ENCODE measurements at regions not wholly inside any gene's neighbourhood (a gene's known extent, or its start where the extent isn't known, plus 50 kb on each side); places are given as distances from the start of the nearest gene placed in this dataset.

DNA sequence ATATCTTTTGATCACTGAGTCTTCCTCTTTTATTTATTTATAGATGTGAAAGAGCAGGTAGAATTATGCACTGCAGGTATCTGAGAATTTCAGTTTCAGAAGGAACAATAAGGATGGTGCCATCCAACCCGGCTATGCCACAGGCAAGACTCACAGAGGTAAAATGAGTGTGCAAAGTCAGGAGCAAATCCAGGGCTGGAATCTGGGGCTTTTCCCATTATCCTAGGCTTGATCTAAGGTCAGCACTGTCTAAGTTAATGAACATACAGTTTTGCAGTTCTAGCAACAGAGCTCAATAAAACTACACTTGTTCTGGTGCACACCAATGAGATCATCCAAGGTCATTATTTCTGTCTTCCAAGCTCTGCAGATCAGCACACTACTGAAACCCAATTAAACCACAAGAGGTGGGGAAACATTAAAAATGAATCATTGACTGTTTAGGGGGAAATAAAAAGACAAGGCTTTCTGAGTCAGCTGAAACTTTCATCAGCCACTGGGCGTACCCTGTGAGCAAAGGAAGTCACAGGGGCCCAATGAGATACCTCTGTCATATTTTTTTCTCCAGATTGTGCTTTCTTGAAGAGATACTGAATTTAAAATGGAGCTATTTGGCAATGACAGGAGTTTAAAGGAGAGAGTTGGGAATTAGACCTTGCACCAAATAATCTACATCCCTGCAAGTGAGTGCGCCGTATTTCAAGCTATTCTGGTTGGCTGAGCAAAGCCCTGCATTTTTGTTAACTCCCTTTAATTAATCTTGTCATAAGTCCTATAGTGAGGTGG lies 662.2 kb upstream of the ZNF608 start:
- DNase-seq: no peak

DNA sequence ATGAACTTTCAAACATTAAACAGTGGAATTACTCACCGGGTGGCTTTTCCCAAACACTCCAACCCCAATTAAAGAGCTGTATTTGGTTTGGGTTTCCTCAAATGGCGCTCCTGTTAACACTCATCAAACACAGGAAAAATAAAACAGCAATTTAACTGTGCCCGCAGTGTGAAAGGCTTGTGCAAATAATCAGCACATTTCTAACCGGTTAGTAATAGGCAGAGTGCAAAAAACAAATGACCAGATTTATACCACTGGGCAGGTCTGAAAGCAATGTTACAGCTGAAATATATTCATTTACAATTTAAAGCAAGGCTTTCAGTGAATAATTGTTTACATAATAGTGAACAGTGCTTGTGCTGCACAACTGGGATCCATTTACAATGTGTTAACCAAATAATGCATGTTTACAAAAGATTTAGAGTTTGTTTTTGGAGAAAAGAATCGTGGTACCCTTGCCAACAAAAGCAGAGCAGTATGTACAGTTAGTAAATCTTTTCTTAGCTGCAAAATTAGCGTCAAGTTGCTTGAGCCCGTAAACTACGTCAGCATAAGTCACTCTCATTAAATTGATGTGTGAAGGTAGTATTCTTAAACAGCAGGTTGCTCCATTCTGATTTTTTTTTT lies 662.9 kb upstream of the ZNF608 start:
- DNase-seq: no peak

DNA sequence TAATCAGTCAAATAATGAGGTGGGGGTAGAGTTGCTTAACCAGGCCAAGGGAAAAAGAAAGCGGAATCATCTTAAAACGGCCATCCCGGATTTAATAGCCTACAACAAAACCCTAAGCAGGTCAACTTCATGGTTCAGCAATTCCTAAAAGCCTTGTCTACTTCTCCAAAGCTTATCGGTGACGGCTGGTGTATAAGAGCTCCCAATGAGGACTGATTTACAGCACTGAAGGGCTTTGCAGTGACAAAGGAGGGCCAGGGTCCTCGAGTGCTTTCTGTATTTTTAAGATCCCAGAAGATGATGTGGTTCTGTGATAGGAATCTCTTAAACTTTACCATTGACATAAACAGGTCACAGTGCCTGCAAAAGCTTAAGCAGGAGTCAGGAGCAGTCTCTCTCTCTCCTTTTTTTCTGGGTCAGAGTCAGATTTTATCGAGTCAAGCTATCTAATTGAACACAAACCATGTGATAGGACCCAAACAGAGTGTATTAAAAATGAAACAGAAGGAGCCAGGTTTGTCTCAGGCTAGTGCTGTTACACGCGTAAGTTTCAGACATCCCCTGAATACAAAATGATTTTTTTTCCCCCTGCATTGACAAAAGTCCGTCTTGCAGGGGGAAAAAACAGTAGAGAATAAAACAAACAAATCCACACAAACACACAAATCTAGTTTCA lies 663.6 kb upstream of the ZNF608 start:
- no peak for DNase-seq

DNA sequence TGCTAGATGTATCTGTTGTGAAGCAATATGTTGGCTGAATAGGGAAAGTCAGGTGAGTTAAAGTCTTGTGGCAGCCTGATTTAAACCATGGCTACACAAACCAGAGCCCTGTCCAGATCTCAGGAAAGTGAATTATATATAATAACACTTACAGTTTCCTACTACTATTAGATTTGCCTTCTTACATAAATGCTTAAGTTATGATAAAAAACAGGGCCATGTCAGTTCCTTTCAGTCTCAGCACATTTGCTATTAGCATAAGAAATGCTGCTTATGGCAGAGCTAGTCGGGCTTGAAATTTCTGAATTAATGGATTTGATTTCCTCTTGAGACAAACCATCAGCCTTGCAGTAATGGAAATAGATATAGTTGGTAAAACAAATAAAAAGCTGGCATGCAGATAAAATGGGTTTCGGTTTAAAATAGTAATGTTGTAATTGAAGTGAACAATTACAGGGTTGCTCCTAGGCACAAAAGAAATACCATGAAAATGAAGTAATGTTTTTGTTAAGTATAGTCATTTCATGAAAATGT lies 664.2 kb upstream of the ZNF608 start:
- no peak for DNase-seq

DNA sequence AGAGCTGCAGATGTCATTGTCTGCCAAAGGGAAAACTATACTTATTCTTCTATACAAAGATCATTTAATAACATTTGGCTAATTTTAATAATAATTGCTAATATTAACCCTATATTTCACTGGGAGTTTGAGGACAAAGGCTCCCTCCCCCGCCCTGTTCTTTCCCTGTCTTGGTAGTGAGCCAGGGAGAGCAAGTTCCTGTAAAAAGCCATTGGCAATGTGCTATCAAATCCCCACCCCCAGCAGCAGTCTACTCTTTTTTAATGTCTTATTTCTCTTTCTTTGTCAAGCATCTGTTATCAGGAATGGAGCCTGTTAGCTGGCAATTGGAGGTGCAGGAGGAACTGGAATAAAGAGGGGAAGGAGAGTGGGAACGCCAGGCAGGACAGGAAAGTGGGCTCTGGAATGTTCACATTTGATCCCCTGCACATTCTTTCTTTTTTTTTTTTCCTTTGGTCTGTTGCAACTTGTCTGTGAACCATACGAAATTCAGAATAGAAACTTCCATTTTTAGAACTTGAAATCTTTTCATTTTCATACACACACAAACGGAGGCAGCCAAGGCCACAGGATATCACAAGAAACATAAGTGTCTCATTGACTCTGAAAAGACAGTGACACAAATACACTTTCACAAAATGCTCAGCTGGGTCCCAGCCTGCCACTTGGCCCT lies 664.8 kb upstream of the ZNF608 start:
- DNase-seq: no peak

DNA sequence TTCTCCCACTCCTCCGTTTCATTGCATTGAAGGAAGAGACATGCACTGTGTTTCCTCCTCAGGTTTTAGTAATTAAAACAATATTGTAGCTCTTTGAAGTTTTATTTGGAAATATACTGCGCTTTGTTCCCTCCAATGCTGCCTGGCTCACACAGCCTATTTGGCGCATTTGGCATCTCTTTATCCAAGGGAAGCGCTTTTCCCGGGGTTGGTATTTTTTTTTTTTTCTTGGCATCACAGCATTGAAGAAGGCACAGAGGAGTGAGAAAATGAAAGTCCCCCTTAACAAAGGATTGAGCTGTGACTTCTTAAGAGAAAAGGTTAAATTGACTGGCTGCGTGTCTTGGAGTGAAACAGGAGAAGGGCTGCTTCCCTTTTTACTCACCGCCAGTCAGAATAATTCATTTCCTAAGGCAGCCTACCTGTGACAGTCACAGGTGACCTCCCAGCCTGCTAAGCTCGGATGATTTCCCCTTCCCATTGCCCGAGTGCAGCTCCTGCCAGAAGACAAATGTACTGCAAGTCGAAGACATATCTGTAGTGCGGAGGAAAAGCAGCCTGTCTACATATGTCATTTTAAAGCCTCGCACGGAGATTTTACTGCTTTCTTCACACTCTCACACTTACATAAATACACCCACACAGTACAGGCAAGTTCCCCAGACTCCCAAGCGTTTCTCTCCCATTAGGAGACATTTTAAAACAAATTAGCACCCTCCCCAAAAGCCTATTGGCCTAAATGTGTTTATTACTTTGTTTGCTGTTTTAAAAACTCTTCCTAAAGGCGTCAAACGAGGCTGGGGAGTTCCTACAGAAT lies 665.5 kb upstream of the ZNF608 start:
- DNase-seq: no peak

DNA sequence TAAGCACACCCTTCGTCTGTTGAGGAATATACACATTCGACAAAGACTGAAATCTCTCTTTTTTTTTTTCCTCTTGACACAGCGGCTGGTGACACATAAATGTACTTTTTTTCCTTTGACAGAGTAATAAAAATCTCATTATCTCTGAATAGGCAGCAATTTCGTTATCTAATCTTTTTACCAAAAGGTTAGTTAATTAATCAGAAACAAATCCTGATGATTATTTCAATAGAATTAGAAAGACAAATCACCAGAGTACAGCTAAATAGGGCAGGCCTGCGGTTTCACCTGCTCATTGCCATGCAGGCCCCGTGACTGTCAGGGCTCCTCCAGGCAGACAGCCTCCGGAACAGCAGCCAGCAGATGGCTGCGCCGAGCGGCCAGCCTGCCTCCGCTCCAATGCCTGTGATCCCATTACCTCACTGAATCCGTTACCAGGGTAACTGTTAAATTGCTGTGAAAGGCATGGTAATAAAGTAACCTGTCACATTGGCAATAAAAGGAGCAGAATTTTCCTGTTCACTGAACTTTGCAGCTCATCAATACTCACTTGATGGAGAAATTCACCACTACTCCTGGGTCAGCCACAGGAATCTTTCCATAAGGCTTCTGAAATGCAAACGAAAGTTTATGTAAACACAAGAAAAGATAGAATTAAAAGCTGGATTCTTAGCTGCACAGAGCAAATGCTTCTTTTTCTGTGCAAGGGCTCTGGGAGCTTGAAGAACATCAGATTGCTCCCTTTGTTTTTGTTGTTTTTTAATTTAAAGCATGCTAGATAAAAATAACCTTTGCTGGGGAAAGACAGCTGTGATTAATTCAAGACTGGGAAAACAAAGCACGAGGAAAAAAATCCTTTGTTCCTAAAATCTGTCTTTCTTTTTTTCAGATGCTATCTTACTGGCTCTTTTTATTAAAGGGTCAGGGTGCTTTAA lies 666.4 kb upstream of the ZNF608 start:
- no peak for DNase-seq

DNA sequence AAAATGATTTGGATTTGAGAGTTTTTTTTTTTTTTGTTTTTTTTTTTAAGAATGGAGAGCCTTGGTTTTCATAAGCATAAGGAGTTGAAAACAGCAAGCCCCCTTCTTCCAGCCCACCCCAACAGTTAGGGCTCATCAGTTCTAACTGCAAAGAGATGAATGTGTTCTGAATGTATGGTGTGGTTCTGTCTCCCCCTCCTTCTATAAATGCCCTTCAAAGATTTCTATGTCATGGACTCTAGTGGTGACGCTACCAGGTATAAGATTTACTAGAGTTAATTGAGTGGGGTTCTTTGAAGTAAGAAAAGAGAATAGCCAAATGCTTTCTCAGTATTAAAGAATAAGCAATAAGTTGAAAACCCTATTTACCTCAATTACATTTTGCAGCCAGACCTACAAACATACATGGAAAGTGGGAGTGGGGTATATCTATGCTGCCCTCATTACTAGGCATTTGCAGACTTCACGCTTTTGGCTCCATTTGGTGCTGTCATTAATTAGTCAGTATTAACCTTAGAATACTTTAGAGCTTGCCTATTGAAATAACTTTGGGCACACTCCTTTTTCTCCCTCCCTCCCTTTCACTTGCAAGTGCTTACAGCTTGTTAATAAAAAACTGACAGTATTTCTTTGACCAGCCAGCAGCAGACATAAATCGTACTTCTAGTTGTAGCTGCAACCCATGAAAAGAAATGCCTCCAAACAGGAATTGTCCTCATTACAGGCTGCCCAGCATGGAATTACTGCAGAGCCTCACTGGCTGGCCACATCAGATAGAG lies 667.2 kb upstream of the ZNF608 start:
- DNase-seq: no peak

DNA sequence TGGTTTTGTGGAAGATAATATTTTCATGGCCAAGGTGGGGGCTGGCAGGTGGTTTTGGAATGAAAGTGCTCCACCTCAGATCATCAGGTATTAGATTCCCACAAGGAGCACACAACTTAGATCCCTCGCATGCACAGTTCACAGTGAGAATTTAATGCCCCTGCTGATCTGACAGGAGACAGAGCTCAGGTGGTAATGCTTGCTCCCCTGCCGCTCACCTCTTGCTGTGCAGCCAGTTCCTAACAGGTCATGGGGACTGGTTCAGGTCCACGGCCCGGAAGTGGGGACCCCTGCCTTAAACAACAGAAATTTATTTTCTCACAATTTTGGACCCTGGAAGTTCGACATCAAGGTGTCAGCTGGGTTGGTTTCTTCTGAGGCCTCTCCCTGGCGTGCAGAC lies 668.7 kb upstream of the ZNF608 start:
- no peak for DNase-seq

DNA sequence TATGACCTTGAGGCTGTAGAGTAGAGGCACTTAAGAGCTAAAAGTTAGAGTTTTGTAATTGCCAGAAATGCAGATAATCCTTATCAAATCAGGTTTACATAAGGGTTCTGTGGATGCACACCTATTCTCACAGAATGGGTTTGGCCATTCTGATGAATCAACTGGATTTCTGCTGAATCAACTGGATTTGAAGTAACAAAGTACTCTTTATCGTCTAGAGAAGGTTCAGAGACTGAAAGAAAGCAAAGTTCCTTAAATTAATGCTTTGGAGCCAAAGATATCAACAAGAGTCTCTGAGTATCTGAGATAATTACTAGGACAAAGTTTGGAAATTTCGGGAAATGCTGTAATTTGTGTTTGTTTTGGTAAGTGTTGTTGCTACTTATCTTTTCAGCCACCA lies 669.6 kb upstream of the ZNF608 start:
- DNase-seq: no peak

DNA sequence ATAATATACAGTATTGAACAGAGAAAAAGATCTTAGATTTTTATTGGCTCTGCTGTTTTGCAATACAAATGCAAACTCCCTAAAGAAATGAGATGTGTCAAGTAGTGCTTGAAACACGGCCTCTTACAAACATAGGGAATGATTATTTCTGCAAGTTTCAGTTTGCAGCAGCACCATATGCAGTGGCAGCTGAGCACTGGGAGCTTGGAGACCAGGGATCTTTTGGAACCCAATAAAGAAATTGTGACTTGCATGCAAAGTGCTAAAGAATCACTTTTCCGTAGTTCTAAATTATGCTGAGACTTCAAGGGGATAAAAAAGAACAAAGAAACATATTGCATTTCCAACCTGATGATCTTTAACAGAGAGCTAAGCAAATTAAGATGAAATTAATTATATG lies 674.6 kb upstream of the ZNF608 start:
- DNase-seq: no peak

DNA sequence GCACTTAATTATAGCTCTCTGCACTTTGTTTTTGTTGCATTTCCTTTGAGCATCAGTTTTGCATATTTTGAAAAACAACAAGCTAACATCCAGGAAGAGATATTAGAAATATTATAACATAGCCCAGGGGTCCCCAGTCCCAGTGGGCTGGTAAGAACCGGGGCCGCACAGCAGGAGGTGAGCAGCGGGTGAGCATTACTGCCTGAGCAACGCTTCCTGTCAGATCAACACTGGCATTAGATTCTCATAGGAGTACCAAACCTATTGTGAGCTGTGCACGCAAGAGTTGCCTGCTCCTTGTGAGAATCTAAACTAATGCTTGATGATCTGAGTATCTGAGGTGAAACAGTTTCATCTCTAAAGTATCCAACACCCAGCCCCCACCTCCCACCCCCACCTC lies 675.9 kb upstream of the ZNF608 start:
- DNase-seq: no peak

DNA sequence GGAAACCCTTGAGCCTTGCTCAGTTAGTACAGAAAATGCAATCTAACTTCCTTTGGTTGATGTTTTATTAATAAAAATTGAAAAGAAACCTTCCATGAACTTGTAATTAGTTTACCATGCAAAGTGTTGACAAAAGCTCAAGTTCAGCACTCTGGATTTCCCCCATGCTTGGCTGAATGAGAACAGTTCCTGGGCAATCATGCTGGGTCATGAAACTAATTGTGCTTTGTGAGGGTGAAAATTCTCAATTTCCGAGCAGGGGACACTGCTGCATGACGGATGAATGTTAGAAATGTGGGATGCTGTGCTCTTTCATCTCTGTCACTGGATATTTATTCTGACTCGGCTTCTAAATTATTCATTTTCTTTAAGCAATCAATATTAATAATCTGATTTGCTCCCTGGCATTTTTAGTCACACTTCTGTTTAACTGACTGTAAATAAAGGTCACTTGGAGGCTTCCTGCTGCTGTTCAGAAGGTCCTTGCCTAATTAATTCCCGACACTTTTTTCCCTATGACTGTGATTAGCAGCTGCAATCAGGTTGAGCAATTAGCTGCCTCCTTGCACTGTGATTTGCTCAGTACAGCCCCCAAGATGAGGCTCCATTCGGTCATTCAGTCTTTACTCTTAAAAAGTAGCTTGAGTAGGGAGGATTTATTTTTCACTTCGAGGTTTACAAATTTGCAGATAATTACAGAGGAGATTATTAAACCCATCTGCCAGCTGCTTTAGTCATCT lies 678.1 kb upstream of the ZNF608 start:
- no peak for DNase-seq

DNA sequence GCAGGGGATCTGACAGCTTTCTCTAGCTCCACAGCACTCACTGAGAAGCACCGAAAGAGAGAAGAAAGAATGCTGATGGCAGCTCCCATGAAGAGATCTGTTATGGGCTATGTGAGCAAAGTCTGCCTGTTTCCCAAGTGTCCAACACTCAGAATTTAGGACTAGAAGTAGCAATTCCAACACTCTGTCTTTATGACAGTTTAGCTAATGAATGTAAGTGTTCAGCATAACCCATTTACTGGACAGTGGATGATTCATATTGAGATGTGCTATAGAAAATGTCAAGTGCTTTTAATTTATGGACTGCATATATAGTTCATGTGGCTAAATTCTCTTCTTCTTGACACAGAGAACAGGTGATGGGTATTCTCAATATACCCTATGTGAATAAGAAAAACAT lies 683.1 kb upstream of the ZNF608 start:
- DNase-seq: no peak

DNA sequence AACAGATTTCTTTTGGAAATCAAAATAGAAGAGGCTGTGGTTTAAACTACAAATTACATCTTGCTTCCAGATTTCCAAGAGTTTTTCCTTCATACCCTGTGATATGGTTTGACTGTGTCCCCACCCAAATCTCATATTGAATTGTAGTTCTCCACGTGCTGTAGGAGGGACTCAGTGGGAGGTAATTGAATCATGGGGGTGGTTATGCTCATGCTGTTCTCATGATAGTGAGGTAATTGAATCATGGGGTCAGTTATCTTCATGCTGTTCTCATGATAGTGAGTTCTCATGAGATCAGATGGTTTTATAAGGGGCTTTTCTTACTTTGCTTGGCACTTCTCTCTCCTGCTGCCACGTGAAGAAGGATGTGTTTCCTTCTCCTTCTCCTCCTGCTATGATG lies 687.0 kb upstream of the ZNF608 start:
- DNase-seq: no peak

DNA sequence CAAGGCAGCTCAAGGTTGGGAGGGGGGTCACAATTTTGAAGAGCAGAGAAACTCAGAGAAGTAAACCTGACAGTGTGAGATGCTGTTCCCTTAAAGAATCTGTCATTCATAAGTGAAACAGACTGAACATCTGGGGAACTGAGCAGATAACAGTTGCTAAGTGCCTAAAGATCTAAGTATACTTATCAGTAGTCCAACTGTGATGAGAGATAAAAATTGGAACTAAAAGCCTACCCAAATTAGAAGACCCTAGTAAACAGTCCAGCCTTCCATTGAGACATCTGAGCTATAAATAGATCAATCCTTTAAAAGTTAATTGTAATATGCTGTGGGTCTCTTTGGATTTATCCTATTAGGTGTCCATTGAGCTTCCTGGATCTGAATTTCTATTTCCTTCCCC lies 692.8 kb upstream of the ZNF608 start:
- no peak for DNase-seq

DNA sequence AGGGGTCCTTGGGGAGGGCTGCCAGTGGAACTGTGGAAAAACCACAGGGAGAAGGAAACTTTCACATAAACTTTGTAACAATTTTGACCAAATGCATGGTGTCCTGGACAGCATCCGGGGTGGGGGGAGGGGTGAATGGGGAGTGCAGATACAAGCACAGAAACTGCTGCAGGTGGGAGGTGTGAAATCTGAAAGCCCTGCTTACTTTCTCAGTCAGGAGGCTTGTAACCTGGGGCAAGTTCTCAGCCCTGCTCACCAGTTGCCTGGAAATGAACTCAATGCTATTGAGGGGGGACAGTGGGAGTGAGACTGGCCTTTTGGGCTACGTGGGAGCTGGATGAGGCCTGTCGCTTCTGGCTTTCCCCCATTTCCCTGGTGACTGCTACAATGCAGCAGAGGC lies 694.5 kb upstream of the ZNF608 start:
- DNase-seq: no peak

DNA sequence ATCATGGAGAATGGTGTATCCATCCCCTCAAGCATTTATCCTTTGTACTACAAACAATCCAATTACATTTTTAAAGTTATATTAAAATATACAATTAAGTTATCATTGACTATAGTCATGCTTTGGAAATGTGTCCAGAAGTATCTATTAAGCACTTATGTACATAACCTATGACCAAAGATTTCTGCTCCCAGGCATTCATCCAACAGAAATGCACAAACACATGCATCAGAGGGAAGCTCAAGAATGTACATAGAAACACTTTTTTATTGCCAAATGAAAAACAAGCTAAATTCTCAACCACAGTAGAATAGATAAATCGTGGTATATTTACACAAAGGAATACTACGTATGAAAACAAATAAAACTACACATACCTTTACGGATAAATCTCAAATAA lies 700.5 kb upstream of the ZNF608 start:
- DNase-seq: no peak

DNA sequence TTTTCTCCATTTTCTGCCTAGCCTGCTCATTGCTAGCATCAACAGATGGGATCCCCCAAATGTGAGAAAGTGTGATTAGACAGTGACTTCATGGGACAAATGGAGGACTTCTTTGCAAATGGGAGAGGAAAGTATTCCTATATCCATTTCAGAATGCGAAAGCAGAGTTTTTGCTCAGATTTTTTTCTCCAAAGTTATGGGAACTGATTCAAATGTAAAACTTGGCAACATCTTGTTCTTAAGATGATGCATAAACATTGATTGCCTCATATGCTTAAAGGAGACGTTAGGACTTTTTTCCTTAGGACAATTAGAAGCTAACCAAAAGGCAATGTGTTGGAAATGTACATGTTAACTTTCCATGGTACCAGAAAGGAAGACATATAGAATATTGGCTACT lies 704.3 kb upstream of the ZNF608 start:
- no peak for DNase-seq

DNA sequence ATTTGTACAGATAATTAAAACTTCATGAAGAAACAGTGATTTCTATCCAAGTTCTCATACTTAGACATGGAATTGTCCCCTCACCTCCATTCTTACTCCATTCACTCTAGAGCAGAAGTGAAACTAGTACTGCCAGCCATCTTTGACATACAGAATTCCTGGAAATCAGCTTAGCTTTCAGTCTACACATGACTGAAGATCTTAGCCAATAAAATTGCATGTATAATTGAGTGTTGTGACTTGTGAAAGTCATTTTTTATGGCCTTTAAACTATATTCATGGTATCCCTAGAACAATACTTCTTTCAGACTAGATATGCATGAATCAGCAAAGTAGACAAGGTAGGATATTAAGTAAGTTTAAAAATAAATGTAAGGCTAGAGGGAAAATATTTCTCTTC lies 705.2 kb upstream of the ZNF608 start:
- no peak for DNase-seq
